Endothelial cell of umbilical vein (primary cell): ENCODE measurements at regions not wholly inside any gene's neighbourhood (a gene's known extent, or its start where the extent isn't known, plus 50 kb on each side); places are given as distances from the start of the nearest gene placed in this dataset.

Experiments
- CTCF ChIP-seq, 2 donors: IDR thresholded peaks; 1 replicate in 1 of 2; 2 replicates in 1 of 2; pipeline ENCODE4 v1.5.1; 2011; ENCODE audit warnings: low read length in 2 of 2, mild to moderate bottlenecking in 2 of 2, moderate library complexity in 2 of 2, control low read depth in 1 of 2, inconsistent platforms in 1 of 2, low read depth in 1 of 2; ENCODE audit not compliant: insufficient read depth in 1 of 2; ENCODE audit errors: extremely low read depth in 1 of 2
- EZH2 ChIP-seq: IDR thresholded peaks from 2 replicates; pipeline ENCODE4 v1.6.1; 2012; ENCODE audit warnings: borderline replicate concordance, low read depth, mild to moderate bottlenecking, moderate library complexity, low read length, inconsistent platforms; ENCODE audit not compliant: severe bottlenecking
- JUN ChIP-seq: IDR thresholded peaks from 2 replicates; pipeline ENCODE4 v1.6.1; 2011; ENCODE audit warnings: borderline replicate concordance, low read depth; ENCODE audit not compliant: insufficient read length, insufficient read depth
- POLR2A ChIP-seq: IDR thresholded peaks from 2 replicates; pipeline ENCODE4 v1.6.1; 2012; ENCODE audit warnings: low read depth, mild to moderate bottlenecking, control low read depth, low read length
- POLR2AphosphoS5 ChIP-seq: IDR thresholded peaks from 2 replicates; pipeline ENCODE4 v1.6.1; 2012; ENCODE audit warnings: low read depth, mild to moderate bottlenecking, control low read depth, low read length, moderate library complexity; ENCODE audit not compliant: insufficient read depth
- TF ChIP-seq, protein P1 (sequence below): IDR thresholded peaks from 2 replicates; pipeline ENCODE4 v1.6.1; 2011; ENCODE audit not compliant: insufficient read depth, insufficient read length

DNA sequence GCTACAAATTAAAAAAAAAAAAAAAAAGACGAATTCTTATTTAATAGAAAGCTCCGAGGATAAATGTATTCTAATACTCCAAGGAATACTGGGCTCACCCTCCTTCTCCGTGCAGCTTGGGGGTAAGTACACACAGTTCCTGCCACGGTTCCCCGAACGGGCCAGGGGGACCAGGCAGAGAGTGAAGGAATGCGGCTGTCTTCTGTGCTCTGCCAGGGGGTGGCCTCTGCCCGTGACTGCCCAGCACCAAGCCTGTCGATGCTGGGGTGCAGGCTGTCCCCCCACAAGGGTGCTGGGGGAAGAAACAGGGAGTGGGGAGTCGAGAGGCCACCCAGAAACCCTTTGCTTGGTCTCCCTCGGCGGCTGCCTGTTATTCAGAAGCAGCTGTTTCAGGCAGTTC lies 410.1 kb upstream of the IRX1 start:
- no peak for TF ChIP-seq CTCF (IDR thresholded peaks at IDR 0.05; ENCODE audit: extremely low read depth in 1 of 2, insufficient read depth in 1 of 2, low read depth in 1 of 2, low read length in 2 of 2)
- TF ChIP-seq POLR2AphosphoS5, result no peak
- no peak for TF ChIP-seq EZH2
- TF ChIP-seq JUN, result no peak
- TF ChIP-seq, protein P1, sequence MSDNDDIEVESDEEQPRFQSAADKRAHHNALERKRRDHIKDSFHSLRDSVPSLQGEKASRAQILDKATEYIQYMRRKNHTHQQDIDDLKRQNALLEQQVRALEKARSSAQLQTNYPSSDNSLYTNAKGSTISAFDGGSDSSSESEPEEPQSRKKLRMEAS, result no peak
- TF ChIP-seq POLR2A, result no peak
